NCI-H2029 (cell line): ENCODE measurements at regions not wholly inside any gene's neighbourhood (a gene's known extent, or its start where the extent isn't known, plus 50 kb on each side); places are given as distances from the start of the nearest gene placed in this dataset.
A peak's percentile ranks its signal among the peaks of the same experiment; 100 is the strongest.

Experiments
- DNase-seq: peaks from one replicate; lab custom pipeline; 2025; lab: John Stamatoyannopoulos, UW

DNA sequence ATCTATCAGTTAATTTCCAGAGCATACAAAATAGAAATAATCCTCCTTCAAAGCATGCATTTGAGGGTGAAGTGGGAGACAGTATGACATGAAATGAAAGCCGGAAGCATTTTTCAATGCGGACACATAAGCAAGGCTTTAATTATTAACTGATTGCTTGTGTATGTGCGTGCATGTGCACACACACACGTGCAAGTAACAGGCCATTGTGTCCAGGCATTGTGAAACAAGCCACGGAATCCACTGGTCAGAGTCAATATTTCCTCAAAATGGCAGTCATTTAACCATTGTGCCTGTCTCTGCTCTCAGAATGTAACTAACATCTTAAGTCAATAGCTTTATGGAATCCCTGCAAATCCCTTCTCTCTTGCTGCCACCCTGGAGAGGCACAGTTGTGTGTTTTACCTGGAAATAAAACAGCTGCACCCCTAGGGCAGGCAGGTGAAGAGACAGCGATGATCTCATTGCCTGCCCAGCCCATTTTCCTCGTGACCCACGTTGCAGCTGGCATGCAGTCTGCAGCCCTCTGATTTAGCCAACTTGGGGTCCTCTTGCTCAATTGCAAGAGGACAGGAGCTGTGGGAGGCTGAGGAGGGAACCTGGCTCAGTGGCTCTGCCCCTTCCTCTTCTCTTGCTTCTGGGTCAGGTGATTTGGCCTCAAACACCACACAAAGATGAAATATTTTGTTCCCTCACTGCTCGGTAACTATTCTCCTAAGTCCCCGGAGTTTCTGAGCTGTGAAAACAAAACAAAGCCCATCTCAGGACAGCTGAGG is 500.9 kb upstream of the ZMIZ1 start:
- DNase-seq, result peak; percentile 17

DNA sequence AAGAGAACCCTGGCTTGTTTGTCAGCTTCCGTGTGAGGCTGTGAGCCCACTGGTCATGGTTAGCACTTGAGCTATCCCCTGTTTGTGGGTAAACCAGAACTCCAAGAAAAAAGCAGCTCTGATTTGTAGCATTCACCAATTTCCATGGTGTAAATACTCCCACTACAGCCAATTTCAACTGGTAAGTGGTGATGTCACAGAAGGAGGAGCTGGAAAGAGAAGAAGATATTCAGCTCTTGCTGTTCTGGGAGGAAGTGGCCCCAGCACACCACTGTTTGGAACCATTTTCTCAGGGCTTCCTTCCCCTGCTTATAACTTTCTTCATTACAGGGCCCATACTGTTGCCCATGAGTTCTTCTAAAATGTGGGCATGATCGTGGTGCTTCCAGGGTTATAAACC is 500.1 kb upstream of the ZMIZ1 start:
- no peak for DNase-seq

GRCh38 chr10:78570633-78571235 is 498.0 kb upstream of the ZMIZ1 start:
- no peak for DNase-seq

DNA sequence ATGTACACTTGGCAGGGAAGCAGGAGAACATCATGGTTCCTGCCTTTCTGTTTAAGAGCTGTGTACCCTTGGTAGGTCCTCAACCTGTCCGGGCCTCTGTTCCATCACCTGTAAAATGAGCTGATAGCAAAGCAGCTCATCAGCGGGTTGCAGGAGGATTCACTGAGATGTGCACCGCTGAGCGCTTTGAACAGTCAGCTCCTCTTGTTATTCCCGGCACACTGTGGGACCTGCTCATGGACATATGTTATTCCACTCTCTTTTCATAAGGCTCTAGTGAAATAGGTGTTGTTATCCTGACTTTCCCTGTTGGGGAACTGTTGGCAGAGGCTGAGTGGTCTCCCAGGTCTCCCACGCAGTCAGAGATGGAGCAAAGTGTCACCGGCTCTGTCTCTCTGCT is 497.5 kb upstream of the ZMIZ1 start:
- no peak for DNase-seq

DNA sequence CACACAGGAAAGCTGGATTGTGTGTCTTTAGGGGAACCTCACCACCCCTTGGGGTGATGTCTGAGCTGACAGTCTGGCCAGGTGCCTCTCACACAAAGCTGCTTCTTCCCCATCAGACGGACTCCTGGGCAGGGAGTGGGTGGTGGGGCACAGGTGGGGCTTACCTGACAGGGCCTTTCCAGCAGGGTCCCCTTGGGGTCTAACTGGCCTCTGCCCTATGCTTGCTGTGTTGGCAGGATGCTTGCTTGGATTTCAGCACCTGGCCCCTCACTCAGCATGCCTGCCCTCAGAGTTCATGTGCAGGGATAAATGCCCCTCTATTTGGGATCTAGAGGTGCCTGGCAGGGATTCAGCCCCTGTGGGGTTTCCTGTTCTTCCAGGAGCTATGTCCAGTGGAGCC is 496.9 kb upstream of the ZMIZ1 start:
- no peak for DNase-seq

DNA sequence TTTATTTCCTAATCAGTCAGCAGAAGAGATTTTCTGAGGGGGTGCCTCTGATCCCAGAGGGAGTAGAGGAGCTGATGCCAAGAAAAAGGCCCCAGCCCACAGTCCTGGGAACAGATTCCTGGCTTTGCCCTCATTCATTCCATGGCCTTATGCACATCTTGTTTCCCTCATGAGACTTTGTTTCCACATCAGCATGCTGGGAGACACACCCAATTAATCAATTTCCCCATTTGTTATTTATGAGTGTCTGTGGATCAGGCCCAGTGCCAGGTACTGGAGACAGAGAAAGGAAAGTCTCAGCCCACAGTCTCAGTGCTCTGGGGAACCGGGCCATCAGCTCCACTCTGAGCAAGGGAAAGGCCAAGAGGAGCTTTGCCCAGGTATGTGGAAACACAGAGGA is 496.2 kb upstream of the ZMIZ1 start:
- no peak for DNase-seq

- no peak for DNase-seq
These were observed 494.2 kb upstream of the ZMIZ1 start for GRCh38 chr10:78574547-78574946.

GRCh38 chr10:78575400-78575799 is 493.4 kb upstream of the ZMIZ1 start:
- DNase-seq, result no peak

DNA sequence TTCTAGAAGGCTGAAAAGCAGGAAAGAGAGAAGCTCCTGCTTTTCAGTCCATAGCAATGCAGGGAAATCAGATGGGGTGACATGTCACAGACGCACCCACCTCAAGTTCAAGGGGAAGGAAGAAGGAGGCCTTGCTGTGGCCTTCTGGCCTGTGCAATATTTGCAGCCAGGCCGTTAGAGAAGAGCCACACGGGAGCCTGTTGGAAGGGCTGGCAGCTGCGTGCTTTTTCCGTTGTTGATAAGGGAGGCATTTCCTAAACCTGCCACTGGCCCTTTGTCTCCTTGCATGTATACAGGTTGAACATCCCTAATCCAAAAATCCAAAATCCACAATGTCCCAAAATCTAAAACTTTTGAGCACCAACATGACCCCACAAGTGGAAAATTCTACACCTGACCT is 492.5 kb upstream of the ZMIZ1 start:
- DNase-seq, result no peak

- DNase-seq, result no peak
These were observed 491.1 kb upstream of the ZMIZ1 start for GRCh38 chr10:78577712-78578111.

DNA sequence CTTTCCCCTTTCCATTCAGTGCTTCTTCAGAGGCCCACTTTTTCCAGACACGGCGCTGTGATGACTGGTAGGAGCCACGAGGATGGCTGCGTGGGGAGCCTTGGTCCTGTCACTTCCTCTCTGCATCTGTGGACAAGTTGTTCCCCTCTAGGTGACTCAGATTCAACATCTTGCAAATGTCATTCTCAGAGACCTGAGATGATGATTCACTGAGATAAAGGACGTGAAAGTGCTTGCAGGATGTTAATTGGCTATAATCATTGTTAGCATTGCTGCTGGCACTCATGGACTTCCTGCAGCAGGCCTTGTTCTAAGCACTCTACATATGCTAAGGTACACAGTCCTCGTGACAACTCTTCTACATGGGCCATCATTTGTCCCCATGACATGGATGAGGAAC is 489.8 kb upstream of the ZMIZ1 start:
- peak; percentile 59 for DNase-seq

DNA sequence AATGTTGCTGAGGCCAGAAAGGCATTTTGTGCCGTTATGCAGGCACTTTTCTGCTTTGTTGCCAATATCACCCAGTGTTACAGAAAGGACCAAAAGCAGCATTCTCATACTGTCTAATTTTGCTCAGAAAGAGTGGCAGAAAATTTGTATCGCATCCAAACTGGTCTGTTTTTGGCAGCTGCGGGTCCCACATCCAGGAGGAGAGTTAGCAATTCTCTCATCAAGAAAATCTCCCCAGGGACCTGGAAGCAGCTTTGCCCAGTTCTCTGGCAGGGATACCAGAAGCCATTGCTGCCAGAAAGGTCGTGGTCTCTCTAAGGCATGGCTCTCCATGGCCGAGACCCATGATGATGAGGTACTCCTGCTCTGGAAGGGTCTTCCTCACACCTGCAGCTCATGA is 489.2 kb upstream of the ZMIZ1 start:
- DNase-seq, result no peak

GRCh38 chr10:78579995-78580394 is 488.8 kb upstream of the ZMIZ1 start:
- DNase-seq, result peak; percentile 79

GRCh38 chr10:78581133-78581694 is 487.6 kb upstream of the ZMIZ1 start:
- no peak for DNase-seq

- no peak for DNase-seq
These were observed 486.2 kb upstream of the ZMIZ1 start for GRCh38 chr10:78582540-78582939.

DNA sequence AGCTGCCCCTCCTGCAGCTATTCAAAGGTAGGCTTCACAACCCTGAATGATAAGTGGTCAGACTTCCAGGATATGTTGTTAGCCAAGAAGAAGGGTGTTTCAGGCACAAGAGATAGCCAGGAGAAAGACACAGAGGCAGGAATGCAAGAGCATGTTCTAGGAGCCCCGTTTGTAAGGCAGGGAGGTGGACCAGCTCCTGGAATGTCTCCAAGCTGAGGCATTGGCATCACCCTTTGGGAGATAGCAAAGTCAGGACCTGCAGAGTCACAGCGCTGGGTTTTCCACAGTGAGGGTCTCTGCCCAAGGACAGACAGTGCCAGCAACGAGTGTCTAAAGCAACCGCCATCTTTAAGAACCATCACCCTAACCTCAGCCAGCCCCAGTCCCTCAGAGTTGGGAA is 484.5 kb upstream of the ZMIZ1 start:
- DNase-seq, result no peak

DNA sequence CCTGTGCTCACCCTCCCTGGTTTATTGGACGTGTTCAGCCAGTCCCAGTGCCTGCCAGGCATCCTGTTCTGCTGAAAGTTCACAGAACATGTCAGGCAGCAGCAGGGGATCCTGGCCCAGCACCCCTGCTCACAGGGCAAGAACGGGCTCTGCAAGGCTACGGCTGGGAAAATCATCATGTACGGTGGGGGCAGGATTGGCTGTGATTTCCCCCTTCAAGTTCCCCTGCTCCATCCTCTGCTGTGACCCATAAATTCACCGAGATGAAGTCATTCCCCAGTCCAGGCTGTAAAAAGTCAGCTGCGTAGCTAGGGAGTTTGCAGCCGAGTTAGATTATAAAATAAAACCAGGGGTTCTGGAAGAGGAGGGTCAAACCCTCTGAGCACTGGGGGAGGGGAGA is 484.1 kb upstream of the ZMIZ1 start:
- DNase-seq, result no peak

GRCh38 chr10:78585952-78586351 is 482.8 kb upstream of the ZMIZ1 start:
- DNase-seq, result no peak

- DNase-seq, result no peak
These were observed 480.5 kb upstream of the ZMIZ1 start for GRCh38 chr10:78588194-78588811.

- no peak for DNase-seq
These were observed 479.1 kb upstream of the ZMIZ1 start for GRCh38 chr10:78589687-78590086.

GRCh38 chr10:78591066-78591465 is 477.7 kb upstream of the ZMIZ1 start:
- DNase-seq, result no peak

DNA sequence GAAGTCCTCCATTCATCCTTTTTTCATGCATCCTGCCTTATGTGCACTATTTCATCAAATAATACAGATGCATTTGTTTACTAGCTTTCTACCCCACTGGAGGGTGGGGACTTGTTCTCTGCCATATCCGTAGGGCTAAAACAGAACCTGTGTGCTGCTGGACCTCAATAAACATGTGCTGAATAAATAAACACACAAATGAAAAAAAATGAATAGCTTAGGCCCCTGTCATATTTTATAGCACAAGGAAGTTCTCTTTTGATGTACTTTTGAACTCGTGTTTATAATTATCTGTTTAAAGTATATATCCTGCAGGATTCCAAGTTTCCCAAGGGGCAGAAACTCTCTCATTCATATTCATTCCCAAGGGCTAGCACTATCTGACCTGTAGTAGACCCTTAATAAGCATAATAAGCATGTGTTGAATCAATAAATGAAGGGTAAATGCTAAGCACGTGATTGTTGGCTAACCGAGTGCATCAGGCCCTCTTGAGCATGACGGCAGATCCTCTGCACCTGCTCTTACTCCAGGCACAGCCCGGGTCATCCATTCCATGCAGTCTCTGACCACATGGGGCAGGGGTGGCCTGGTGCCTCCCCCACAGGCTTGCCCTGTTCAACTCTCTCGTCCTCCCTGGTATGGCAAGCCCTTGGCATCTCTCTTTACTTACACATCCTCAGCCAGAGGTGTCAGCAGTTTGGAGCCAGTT is 474.1 kb upstream of the ZMIZ1 start:
- DNase-seq, result peak; percentile 20

DNA sequence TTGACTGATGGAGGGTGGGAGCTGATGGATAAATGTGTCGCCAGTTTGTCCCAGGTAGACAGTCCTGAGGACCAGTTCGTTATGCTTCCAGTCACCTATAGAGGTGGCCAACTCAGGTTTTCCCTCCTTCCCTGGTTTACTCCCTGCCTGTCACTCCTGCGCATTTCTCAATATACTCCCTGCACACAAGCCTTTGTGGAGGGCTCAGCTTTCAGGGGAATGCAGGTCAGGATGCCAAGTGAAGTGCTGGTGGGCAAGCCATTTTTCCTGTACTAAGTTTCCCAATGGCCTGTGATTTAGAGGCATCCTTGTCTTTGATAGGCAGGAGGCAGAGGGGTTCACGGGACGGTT is 473.5 kb upstream of the ZMIZ1 start:
- DNase-seq, result no peak
